Smooth muscle cell (in vitro differentiated cells): ENCODE measurements at regions not wholly inside any gene's neighbourhood (a gene's known extent, or its start where the extent isn't known, plus 50 kb on each side); places are given as distances from the start of the nearest gene placed in this dataset.

ENCODE experiments used
- DNase-seq: peaks from one replicate; lab custom pipeline; 2025; ENCODE audit not compliant: unreplicated experiment; lab: John Stamatoyannopoulos, UW
- H2AFZ ChIP-seq: fragments of 200-600 bp; sonication (generic); 2 replicates; pipeline ENCODE4 v1.6.0; 2016; ENCODE audit warnings: antibody characterized with exemption, low read depth, mild to moderate bottlenecking
- H3F3A ChIP-seq: fragments of 200-600 bp; sonication (generic); 2 replicates; pipeline ENCODE4 v1.6.0; 2017; ENCODE audit warnings: antibody characterized with exemption, low read depth
- H3K27ac ChIP-seq: fragments of 200-600 bp; sonication (generic); 2 replicates; pipeline ENCODE4 v1.5.1; 2016; ENCODE audit warnings: low read depth, mild to moderate bottlenecking
- H3K27me3 ChIP-seq: fragments of 200-600 bp; sonication (generic); 2 replicates; pipeline ENCODE4 v1.6.1; 2016; ENCODE audit warnings: low read depth, mild to moderate bottlenecking
- H3K36me3 ChIP-seq: fragments of 200-600 bp; sonication (generic); 2 replicates; pipeline ENCODE4 v1.5.1; 2016; ENCODE audit warnings: low read depth
- H3K4me1 ChIP-seq: fragments of 200-600 bp; sonication (generic); 2 replicates; pipeline ENCODE4 v1.5.1; 2016; ENCODE audit warnings: low read depth
- H3K4me2 ChIP-seq: fragments of 200-600 bp; sonication (generic); 2 replicates; pipeline ENCODE4 v1.6.0; 2016; ENCODE audit warnings: mild to moderate bottlenecking
- H3K4me3 ChIP-seq: fragments of 200-600 bp; sonication (generic); 2 replicates; pipeline ENCODE4 v1.5.1; 2016; ENCODE audit warnings: mild to moderate bottlenecking
- H3K79me2 ChIP-seq: fragments of 200-600 bp; sonication (generic); 2 replicates; pipeline ENCODE4 v1.6.0; 2016; ENCODE audit warnings: low read depth, mild to moderate bottlenecking
- H3K9ac ChIP-seq: fragments of 200-600 bp; sonication (generic); 2 replicates; pipeline ENCODE4 v1.6.0; 2016; ENCODE audit warnings: low read depth
- H3K9me3 ChIP-seq: fragments of 200-600 bp; sonication (generic); replicated peaks from 2 replicates; pipeline ENCODE4 v1.5.1; 2016; ENCODE audit warnings: low read depth
- H4K20me1 ChIP-seq: fragments of 200-600 bp; sonication (generic); 2 replicates; pipeline ENCODE4 v1.6.0; 2016; ENCODE audit warnings: low read depth
- WGBS: methylation state at CpG from one replicate; pipeline ENCODE4 v1.1.7; 2016; ENCODE audit warnings: low lambda C conversion rate; 5-methylcytosine and 5-hydroxymethylcytosine counted together
- TF ChIP-seq, protein P1 (sequence below): fragments of 200-600 bp; sonication (generic); IDR thresholded peaks from 2 replicates; pipeline ENCODE4 v1.5.1; 2017; ENCODE audit warnings: borderline replicate concordance, mild to moderate bottlenecking, antibody characterized with exemption; ENCODE audit not compliant: insufficient read depth, poor library complexity, severe bottlenecking

DNA sequence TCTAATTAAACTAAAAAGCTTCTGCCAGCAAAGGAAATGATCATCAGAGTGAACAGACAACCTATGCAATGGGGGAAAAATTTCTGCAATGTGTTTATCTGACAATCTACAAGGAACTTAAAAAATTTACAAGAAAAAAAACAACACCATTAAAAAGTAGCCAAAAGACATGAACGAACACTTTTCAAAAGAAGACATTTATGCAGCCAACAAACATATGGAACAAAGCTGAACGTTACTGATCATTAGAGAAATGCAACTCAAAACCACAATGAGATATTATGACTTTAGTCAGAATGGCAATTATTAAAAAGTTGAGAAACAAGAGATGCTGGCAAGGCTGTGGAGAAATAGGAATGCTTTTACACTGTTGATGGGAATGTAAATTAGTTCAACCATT lies 530.4 kb upstream of the DAB2 start:
- H3K27ac ChIP-seq: no peak overlapping the region
- WGBS: 72% methylated on average over 2 of the region's 2 CpGs
- no peaks in the 10 kb centered on the region for H3K27me3 ChIP-seq
- H4K20me1 ChIP-seq: no peaks in the 10 kb centered on the region
- TF ChIP-seq, protein P1, sequence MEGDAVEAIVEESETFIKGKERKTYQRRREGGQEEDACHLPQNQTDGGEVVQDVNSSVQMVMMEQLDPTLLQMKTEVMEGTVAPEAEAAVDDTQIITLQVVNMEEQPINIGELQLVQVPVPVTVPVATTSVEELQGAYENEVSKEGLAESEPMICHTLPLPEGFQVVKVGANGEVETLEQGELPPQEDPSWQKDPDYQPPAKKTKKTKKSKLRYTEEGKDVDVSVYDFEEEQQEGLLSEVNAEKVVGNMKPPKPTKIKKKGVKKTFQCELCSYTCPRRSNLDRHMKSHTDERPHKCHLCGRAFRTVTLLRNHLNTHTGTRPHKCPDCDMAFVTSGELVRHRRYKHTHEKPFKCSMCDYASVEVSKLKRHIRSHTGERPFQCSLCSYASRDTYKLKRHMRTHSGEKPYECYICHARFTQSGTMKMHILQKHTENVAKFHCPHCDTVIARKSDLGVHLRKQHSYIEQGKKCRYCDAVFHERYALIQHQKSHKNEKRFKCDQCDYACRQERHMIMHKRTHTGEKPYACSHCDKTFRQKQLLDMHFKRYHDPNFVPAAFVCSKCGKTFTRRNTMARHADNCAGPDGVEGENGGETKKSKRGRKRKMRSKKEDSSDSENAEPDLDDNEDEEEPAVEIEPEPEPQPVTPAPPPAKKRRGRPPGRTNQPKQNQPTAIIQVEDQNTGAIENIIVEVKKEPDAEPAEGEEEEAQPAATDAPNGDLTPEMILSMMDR: no peak
- no peaks in the 10 kb centered on the region for H3K9me3 ChIP-seq
- no peak overlapping the region for H3K4me2 ChIP-seq
- H3K9ac ChIP-seq: no peak overlapping the region
- no peak overlapping the region for H2AFZ ChIP-seq
- no peaks in the 10 kb centered on the region for H3K4me1 ChIP-seq
- H3K4me3 ChIP-seq: no peak overlapping the region
- H3K36me3 ChIP-seq: no peaks in the 10 kb centered on the region
- H3F3A ChIP-seq: no peaks in the 10 kb centered on the region
- no peaks in the 10 kb centered on the region for H3K79me2 ChIP-seq
- DNase-seq: no peak

DNA sequence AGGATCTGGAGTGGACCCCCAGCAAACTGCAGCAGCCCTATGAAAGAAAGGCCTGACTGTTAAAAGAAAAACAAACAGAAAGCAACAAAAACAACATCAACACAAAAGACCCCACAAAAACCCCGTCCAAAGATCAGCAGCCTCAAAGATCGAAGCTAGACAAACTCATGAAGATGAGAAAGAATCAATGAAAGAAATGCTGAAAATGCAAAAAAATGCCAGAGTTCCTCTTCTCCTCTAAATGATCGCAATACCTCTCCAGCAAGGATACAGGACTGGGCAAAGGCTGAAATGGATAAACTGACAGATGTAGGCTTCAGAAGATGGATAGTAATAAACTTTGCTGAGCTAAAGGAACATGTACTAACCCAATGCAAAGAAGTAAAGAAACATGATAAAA lies 526.3 kb upstream of the DAB2 start:
- DNase-seq: no peak
- no peaks in the 10 kb centered on the region for H3K36me3 ChIP-seq
- WGBS: 93% methylated on average over 3 of the region's 3 CpGs
- no peaks in the 10 kb centered on the region for H4K20me1 ChIP-seq
- no peak overlapping the region for H2AFZ ChIP-seq
- H3K4me1 ChIP-seq: no peaks in the 10 kb centered on the region
- no peaks in the 10 kb centered on the region for H3K79me2 ChIP-seq
- H3K4me2 ChIP-seq: no peak overlapping the region
- no peak overlapping the region for H3K9ac ChIP-seq
- H3K9me3 ChIP-seq: no peaks in the 10 kb centered on the region
- no peaks in the 10 kb centered on the region for H3F3A ChIP-seq
- no peaks in the 10 kb centered on the region for H3K27me3 ChIP-seq
- TF ChIP-seq, protein P1: no peak
- H3K27ac ChIP-seq: no peak overlapping the region
- H3K4me3 ChIP-seq: no peak overlapping the region

DNA sequence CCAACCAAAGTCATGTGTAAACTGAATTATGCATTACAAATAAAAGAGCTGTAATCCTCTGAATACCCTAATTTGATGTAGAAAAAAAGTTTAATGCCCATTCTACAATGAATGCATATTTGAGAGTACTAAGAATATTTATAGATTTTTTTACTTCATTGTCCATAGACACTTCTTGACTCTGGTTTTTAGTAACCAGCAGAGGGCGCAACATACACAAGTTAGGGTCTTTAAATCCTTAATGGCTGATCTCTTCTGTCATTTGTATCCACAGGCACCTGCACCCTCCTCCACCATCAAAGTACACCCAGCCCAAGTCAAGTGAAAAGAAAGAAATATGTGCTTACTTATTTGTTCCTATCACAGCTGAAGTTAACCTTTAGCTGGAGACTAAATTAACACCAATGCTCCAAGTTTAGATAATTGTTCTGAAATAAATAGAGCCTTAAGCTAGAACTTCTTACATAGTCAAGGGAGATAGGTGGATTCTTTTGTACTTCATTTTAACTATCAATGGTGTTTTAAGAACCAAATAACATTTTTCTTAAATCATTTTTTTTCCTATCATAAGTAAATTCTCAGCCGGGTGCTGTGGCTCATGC lies 524.2 kb upstream of the DAB2 start:
- Histone ChIP-seq H2AFZ (no peak overlapping the region), H3K4me1 (no peaks in the 10 kb centered on the region), H3K4me2 (no peak overlapping the region), H3F3A (no peaks in the 10 kb centered on the region), H3K4me3 (no peak overlapping the region), H3K79me2 (no peaks in the 10 kb centered on the region), H3K27me3 (no peaks in the 10 kb centered on the region), H4K20me1 (no peaks in the 10 kb centered on the region), H3K36me3 (no peaks in the 10 kb centered on the region), H3K9me3 (no peaks in the 10 kb centered on the region), H3K9ac (no peak overlapping the region), H3K27ac (no peak overlapping the region)
- 46% methylated on average over 2 of the region's 2 CpGs for WGBS
- TF ChIP-seq, protein P1: peak; percentile 77
- no peak for DNase-seq

DNA sequence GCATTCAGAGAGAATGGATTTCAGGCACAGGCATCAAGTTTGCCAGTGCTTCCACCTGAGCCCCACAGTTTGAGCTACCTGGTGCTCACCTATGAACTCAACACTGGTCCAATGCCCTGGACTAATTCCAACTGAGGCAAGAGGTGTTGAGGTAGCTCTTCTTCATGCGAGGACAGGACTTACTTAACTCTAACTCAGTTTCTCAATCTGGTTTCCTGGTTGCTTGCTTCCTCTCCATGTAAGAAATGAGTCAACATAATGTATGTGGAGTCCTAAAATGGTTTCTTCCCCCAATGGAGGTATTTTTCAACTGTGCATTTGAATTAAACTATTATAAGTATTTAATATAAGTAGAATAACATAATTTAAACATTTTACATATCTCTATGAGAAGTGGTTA lies 523.6 kb upstream of the DAB2 start:
- Histone ChIP-seq H3K4me3 (no peak overlapping the region), H3F3A (no peaks in the 10 kb centered on the region), H3K36me3 (no peaks in the 10 kb centered on the region), H3K27me3 (no peaks in the 10 kb centered on the region), H3K4me1 (no peaks in the 10 kb centered on the region), H3K79me2 (no peaks in the 10 kb centered on the region), H3K9me3 (no peaks in the 10 kb centered on the region), H3K27ac (no peak overlapping the region), H2AFZ (no peak overlapping the region), H3K9ac (no peak overlapping the region), H3K4me2 (no peak overlapping the region), H4K20me1 (no peaks in the 10 kb centered on the region)
- TF ChIP-seq, protein P1: no peak
- no peak for DNase-seq
- WGBS: 100% methylated on average over 1 of the region's 1 CpG
